A549 (cell line): ENCODE measurements at regions not wholly inside any gene's neighbourhood (a gene's known extent, or its start where the extent isn't known, plus 50 kb on each side); places are given as distances from the start of the nearest gene placed in this dataset.

Experiments
- CTCF ChIP-seq: fragments of >200 bp; sonication (Bioruptor Twin); formaldehyde crosslinking; IDR thresholded peaks from 3 replicates; pipeline ENCODE4 v1.5.1; 2016
- RNF2 ChIP-seq: fragments of 200-600 bp; sonication (generic); IDR thresholded peaks from 2 replicates; pipeline ENCODE4 v1.6.1; 2016; ENCODE audit warnings: low read depth, mild to moderate bottlenecking, antibody characterized with exemption, moderate library complexity, borderline replicate concordance
- TP53 ChIP-seq: fragments of 250-450 bp; sonication (Bioruptor Pico); IDR thresholded peaks from 2 replicates; pipeline ENCODE4 v1.5.0; 2021; ENCODE audit warnings: mild to moderate bottlenecking, moderate library complexity

GRCh38 chr20:56805966-56806365 is 176.9 kb downstream of the TFAP2C start:
- no peak for TF ChIP-seq RNF2
- TF ChIP-seq TP53 (CRISPR knock-in tag), result no peak
- no peak for TF ChIP-seq CTCF
